K562 (cell line): ENCODE measurements at regions not wholly inside any gene's neighbourhood (a gene's known extent, or its start where the extent isn't known, plus 50 kb on each side); places are given as distances from the start of the nearest gene placed in this dataset.

ENCODE experiments used
- ATAC-seq: fragments of 200-7000 bp; cut with Tn5 transposase; 3 replicates; pipeline ENCODE4 v1.9.1; 2020; ENCODE audit warnings: moderate library complexity
- BruUV-seq: library from RNA; stranded (reverse); fragments of 400-500 nt; replicated peaks from 2 replicates; lab custom pipeline; 2021; lab: Mats Ljungman, UMichigan
- CTCF ChIA-PET: fragments of 300-600 bp; formaldehyde crosslinking; extraction: SDS; loops from one replicate; lab custom pipeline; 2021; ENCODE audit warnings: low intra/inter-chr PET ratio; lab: Yijun Ruan, JAX
- POLR2A ChIA-PET: fragments of 300-600, 350-650 bp; sonication (Branson Sonifier 250); formaldehyde crosslinking; extraction: SDS; loops from one replicate; lab custom pipeline; 2021; ENCODE audit warnings: antibody characterized with exemption, inconsistent platforms; lab: Yijun Ruan, JAX
- DNase-seq, 4 experiments: peaks; one replicate each; pipeline versions ENCODE4 v3.0.0 to v3.0.0-alpha.2; 2011 to 2018; ENCODE audit warnings: low spot score in 3 of 4, mixed read lengths in 3 of 4; ENCODE audit errors: extremely low read depth in 1 of 4
- FAIRE-seq: peaks from 2 replicates; lab custom pipeline; 2011; peaks lifted over from hg19 to GRCh38; lab: Jason Lieb, UNC
- H2AFZ ChIP-seq: 2 replicates; pipeline ENCODE4 v1.6.0; 2011; ENCODE audit warnings: low read depth, low read length, control low read depth, inconsistent platforms
- H3K27ac ChIP-seq: fragments of 200-600 bp; 3 replicates; pipeline ENCODE4 v1.8.0; 2011; ENCODE audit warnings: low read depth, mild to moderate bottlenecking, control low read depth, inconsistent platforms, low read length, moderate library complexity, mixed read lengths; ENCODE audit errors: extremely low read depth
- H3K27me3 ChIP-seq, 2 experiments: fragments of 300-600 bp in 1 of 2; 2 replicates in 1 of 2; 3 replicates in 1 of 2; pipeline versions ENCODE4 v1.6.0 to v1.8.0; 2011; ENCODE audit warnings: inconsistent platforms in 2 of 2, low read length in 2 of 2, mild to moderate bottlenecking in 1 of 2, mixed read lengths in 1 of 2, moderate library complexity in 1 of 2; ENCODE audit not compliant: control insufficient read depth in 2 of 2, insufficient read depth in 2 of 2
- H3K36me3 ChIP-seq: fragments of 300-600 bp; 3 replicates; pipeline ENCODE4 v1.8.0; 2011; ENCODE audit warnings: mild to moderate bottlenecking, low read length, inconsistent platforms; ENCODE audit not compliant: control insufficient read depth, insufficient read depth
- H3K4me1 ChIP-seq, 2 experiments: fragments of 200-600 bp in 1 of 2; replicated peaks in 1 of 2; 2 replicates in 1 of 2; 3 replicates in 1 of 2; pipeline versions ENCODE4 v1.5.1 to v1.8.0; 2011; ENCODE audit warnings: inconsistent platforms in 2 of 2, low read length in 2 of 2, mild to moderate bottlenecking in 1 of 2, mixed read lengths in 1 of 2, moderate library complexity in 1 of 2; ENCODE audit not compliant: control insufficient read depth in 2 of 2, insufficient read depth in 2 of 2
- H3K4me2 ChIP-seq: 2 replicates; pipeline ENCODE4 v1.6.1; 2011; ENCODE audit warnings: low read length, control low read depth, inconsistent platforms, mixed read lengths; ENCODE audit not compliant: insufficient read depth
- H3K4me3 ChIP-seq: fragments of 200-600 bp; sonication (generic), shearing (Covaris generic); 2 replicates; pipeline ENCODE4 v1.5.1; 2016; ENCODE audit warnings: control low read depth, inconsistent platforms
- H3K79me2 ChIP-seq: fragments of 200-600 bp; 3 replicates; pipeline ENCODE4 v1.8.0; 2011; ENCODE audit warnings: low read length, inconsistent platforms; ENCODE audit not compliant: control insufficient read depth, insufficient read depth
- H3K9ac ChIP-seq, 2 experiments: 2 replicates each; pipeline versions ENCODE4 v1.6.0 to v1.6.1; 2011; ENCODE audit warnings: low read depth in 2 of 2, low read length in 2 of 2, control low read depth in 1 of 2, inconsistent platforms in 1 of 2, mild to moderate bottlenecking in 1 of 2, mixed read lengths in 1 of 2; ENCODE audit not compliant: insufficient read depth in 1 of 2
- H3K9me1 ChIP-seq: one replicate; pipeline ENCODE4 v1.6.0; 2011; ENCODE audit warnings: inconsistent platforms, mild to moderate bottlenecking, low read length, moderate library complexity; ENCODE audit not compliant: control insufficient read depth, insufficient read depth
- H3K9me3 ChIP-seq: replicated peaks from 2 replicates; pipeline ENCODE4 v1.5.1; 2011; ENCODE audit warnings: low read depth, low read length, inconsistent platforms; ENCODE audit not compliant: control insufficient read depth, insufficient read depth
- H4K20me1 ChIP-seq: replicated peaks from 2 replicates; pipeline ENCODE4 v1.6.1; 2011; ENCODE audit warnings: low read length, inconsistent platforms, mixed read lengths; ENCODE audit not compliant: control insufficient read depth, insufficient read depth
- EWSR1 ChIP-seq: fragments of 450-650 bp; IDR thresholded peaks from 2 replicates; pipeline ENCODE4 v1.6.1; 2018; ENCODE audit warnings: borderline replicate concordance, mild to moderate bottlenecking, low read depth, moderate library complexity; ENCODE audit not compliant: partially characterized antibody
- FOSL1 ChIP-seq: fragments of 200-800 bp; sonication (Bioruptor generic); conservative IDR thresholded peaks from 2 replicates; pipeline ENCODE4 v1.6.1; 2016; ENCODE audit warnings: missing genetic modification characterization, missing compliant biosample characterization
- MED1 ChIP-seq: sonication (generic); formaldehyde crosslinking; IDR thresholded peaks from 2 replicates; pipeline ENCODE4 v1.8.1; 2023; ENCODE audit warnings: missing genetic modification reagents, borderline replicate concordance
- POLR2B ChIP-seq: fragments of 450-650 bp; IDR thresholded peaks from 2 replicates; pipeline ENCODE4 v1.6.1; 2018; ENCODE audit warnings: low read depth; ENCODE audit not compliant: partially characterized antibody
- RBBP5 ChIP-seq: fragments of 200-600 bp; sonication (generic); IDR thresholded peaks from 2 replicates; pipeline ENCODE4 v1.6.1; 2012; ENCODE audit warnings: borderline replicate concordance, mild to moderate bottlenecking, low read length, control low read depth, inconsistent platforms; ENCODE audit not compliant: insufficient read depth, poor library complexity, severe bottlenecking
- RBM39 ChIP-seq: fragments of 200-400 bp; formaldehyde crosslinking; optimal IDR thresholded peaks from 2 replicates; pipeline ENCODE3; 2018; ENCODE audit warnings: low read depth, low read length
- SIN3A ChIP-seq, 2 experiments: fragments of 150-350 bp in 1 of 2; IDR thresholded peaks; 2 replicates each; pipeline ENCODE4 v1.6.1; 2011 to 2016; ENCODE audit warnings: borderline replicate concordance in 2 of 2, low read depth in 2 of 2, low read length in 2 of 2, mild to moderate bottlenecking in 2 of 2, moderate library complexity in 2 of 2; ENCODE audit not compliant: control insufficient read depth in 1 of 2
- TRIM24 ChIP-seq, 2 experiments: fragments of 450-650 bp; IDR thresholded peaks; 2 replicates each; pipeline ENCODE4 v1.6.1; 2016
- ZKSCAN3 ChIP-seq: fragments of 250-450 bp; sonication (Bioruptor Pico); IDR thresholded peaks from 2 replicates; pipeline ENCODE4 v1.4.0; 2020
- ZNF586 ChIP-seq: fragments of 450-650 bp; formaldehyde crosslinking; conservative IDR thresholded peaks from 2 replicates; pipeline ENCODE4 v1.4.0; 2020; ENCODE audit warnings: mild to moderate bottlenecking, moderate library complexity
- WGBS: fragments of 100-300 bp; shearing (Covaris generic); methylation state at CpG from one replicate; pipeline ENCODE4 v1.1.6; 2016; ENCODE audit warnings: low coverage, mixed read lengths; ENCODE audit not compliant: insufficient coverage; ENCODE audit errors: missing lambda C conversion rate; 5-methylcytosine and 5-hydroxymethylcytosine counted together
- in situ Hi-C: fragments of 300-500 bp; cut with MboI; formaldehyde crosslinking; loops from 4 replicates; pipeline ENCODE4 v1.15.0; 2018; ENCODE audit warnings: inconsistent platforms, mixed read lengths
- intact Hi-C: fragments of 100-400 bp; cut with micrococcal nuclease; formaldehyde crosslinking; loops from 2 replicates; pipeline ENCODE4 v1.14.2; 2022
- TF ChIP-seq, protein P1 (sequence below): fragments of 450-650 bp; IDR thresholded peaks from 2 replicates; pipeline ENCODE4 v1.6.1; 2016; ENCODE audit warnings: low read depth, mild to moderate bottlenecking, moderate library complexity
- TF ChIP-seq, protein P2 (sequence below): fragments of 450-650 bp; IDR thresholded peaks from 2 replicates; pipeline ENCODE4 v1.6.1; 2016; ENCODE audit warnings: mild to moderate bottlenecking, moderate library complexity

DNA sequence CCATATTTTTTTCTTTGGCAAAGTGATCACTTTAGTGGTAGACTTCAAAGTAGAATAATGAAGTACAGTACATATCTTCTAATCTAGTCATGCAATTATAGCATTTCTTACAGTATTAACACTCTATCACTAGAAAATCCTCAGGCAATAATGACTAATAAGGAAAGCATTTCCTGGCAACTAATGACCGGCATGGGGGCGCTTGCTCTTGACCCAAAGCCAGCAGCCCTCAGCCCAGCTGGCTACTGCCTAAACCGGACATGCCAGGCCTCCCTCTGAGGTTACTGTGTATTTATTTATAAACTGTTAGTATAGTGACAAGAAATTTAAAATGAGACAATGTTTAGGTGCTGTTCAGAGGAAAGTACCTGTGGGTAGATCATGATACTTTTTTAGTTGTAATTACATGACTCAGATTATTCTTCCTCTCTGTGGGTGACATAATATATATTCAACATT lies 633.8 kb downstream of the PTPRC start:
- no peaks in the 10 kb centered on the region for H3K27me3 ChIP-seq
- H3K4me2 ChIP-seq, result no peak overlapping the region
- H3K4me3 ChIP-seq, result no peak overlapping the region
- DNase-seq (no peak), FAIRE-seq (no peak), ATAC-seq (no peak)
- ChIA-PET CTCF (no interaction called here), POLR2A (no interaction called here)
- intact Hi-C loops (no loop called here), in situ Hi-C loops (no loop called here)
- 2% methylated on average over 3 of the region's 3 CpGs for WGBS
- H3K4me1 ChIP-seq, result no peaks in the 10 kb centered on the region
- no peaks in the 10 kb centered on the region for H3K9me1 ChIP-seq
- H3K36me3 ChIP-seq, result no peaks in the 10 kb centered on the region
- H3K27ac ChIP-seq, result no peak overlapping the region
- no TSS peak for BruUV-seq
- no peaks in the 10 kb centered on the region for H4K20me1 ChIP-seq
- no peak overlapping the region for H2AFZ ChIP-seq
- no peaks in the 10 kb centered on the region for H3K9me3 ChIP-seq
- no peak overlapping the region for H3K9ac ChIP-seq
- no peaks in the 10 kb centered on the region for H3K79me2 ChIP-seq
- TF ChIP-seq, protein P1, sequence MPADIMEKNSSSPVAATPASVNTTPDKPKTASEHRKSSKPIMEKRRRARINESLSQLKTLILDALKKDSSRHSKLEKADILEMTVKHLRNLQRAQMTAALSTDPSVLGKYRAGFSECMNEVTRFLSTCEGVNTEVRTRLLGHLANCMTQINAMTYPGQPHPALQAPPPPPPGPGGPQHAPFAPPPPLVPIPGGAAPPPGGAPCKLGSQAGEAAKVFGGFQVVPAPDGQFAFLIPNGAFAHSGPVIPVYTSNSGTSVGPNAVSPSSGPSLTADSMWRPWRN, result no peak
- TF ChIP-seq FOSL1 (tag) (no peak), RBM39 (no peak), EWSR1 (no peak), TRIM24 (IDR thresholded peaks at IDR 0.05) (no peak), MED1 (CRISPR knock-in tag) (no peak), ZNF586 (CRISPR knock-in tag) (no peak), SIN3A (IDR thresholded peaks at IDR 0.05; ENCODE audit: borderline replicate concordance in 2 of 2, control insufficient read depth in 1 of 2, low read depth in 2 of 2, low read length in 2 of 2) (no peak), RBBP5 (no peak), POLR2B (no peak), ZKSCAN3 (CRISPR knock-in tag) (no peak)
- TF ChIP-seq, protein P2, sequence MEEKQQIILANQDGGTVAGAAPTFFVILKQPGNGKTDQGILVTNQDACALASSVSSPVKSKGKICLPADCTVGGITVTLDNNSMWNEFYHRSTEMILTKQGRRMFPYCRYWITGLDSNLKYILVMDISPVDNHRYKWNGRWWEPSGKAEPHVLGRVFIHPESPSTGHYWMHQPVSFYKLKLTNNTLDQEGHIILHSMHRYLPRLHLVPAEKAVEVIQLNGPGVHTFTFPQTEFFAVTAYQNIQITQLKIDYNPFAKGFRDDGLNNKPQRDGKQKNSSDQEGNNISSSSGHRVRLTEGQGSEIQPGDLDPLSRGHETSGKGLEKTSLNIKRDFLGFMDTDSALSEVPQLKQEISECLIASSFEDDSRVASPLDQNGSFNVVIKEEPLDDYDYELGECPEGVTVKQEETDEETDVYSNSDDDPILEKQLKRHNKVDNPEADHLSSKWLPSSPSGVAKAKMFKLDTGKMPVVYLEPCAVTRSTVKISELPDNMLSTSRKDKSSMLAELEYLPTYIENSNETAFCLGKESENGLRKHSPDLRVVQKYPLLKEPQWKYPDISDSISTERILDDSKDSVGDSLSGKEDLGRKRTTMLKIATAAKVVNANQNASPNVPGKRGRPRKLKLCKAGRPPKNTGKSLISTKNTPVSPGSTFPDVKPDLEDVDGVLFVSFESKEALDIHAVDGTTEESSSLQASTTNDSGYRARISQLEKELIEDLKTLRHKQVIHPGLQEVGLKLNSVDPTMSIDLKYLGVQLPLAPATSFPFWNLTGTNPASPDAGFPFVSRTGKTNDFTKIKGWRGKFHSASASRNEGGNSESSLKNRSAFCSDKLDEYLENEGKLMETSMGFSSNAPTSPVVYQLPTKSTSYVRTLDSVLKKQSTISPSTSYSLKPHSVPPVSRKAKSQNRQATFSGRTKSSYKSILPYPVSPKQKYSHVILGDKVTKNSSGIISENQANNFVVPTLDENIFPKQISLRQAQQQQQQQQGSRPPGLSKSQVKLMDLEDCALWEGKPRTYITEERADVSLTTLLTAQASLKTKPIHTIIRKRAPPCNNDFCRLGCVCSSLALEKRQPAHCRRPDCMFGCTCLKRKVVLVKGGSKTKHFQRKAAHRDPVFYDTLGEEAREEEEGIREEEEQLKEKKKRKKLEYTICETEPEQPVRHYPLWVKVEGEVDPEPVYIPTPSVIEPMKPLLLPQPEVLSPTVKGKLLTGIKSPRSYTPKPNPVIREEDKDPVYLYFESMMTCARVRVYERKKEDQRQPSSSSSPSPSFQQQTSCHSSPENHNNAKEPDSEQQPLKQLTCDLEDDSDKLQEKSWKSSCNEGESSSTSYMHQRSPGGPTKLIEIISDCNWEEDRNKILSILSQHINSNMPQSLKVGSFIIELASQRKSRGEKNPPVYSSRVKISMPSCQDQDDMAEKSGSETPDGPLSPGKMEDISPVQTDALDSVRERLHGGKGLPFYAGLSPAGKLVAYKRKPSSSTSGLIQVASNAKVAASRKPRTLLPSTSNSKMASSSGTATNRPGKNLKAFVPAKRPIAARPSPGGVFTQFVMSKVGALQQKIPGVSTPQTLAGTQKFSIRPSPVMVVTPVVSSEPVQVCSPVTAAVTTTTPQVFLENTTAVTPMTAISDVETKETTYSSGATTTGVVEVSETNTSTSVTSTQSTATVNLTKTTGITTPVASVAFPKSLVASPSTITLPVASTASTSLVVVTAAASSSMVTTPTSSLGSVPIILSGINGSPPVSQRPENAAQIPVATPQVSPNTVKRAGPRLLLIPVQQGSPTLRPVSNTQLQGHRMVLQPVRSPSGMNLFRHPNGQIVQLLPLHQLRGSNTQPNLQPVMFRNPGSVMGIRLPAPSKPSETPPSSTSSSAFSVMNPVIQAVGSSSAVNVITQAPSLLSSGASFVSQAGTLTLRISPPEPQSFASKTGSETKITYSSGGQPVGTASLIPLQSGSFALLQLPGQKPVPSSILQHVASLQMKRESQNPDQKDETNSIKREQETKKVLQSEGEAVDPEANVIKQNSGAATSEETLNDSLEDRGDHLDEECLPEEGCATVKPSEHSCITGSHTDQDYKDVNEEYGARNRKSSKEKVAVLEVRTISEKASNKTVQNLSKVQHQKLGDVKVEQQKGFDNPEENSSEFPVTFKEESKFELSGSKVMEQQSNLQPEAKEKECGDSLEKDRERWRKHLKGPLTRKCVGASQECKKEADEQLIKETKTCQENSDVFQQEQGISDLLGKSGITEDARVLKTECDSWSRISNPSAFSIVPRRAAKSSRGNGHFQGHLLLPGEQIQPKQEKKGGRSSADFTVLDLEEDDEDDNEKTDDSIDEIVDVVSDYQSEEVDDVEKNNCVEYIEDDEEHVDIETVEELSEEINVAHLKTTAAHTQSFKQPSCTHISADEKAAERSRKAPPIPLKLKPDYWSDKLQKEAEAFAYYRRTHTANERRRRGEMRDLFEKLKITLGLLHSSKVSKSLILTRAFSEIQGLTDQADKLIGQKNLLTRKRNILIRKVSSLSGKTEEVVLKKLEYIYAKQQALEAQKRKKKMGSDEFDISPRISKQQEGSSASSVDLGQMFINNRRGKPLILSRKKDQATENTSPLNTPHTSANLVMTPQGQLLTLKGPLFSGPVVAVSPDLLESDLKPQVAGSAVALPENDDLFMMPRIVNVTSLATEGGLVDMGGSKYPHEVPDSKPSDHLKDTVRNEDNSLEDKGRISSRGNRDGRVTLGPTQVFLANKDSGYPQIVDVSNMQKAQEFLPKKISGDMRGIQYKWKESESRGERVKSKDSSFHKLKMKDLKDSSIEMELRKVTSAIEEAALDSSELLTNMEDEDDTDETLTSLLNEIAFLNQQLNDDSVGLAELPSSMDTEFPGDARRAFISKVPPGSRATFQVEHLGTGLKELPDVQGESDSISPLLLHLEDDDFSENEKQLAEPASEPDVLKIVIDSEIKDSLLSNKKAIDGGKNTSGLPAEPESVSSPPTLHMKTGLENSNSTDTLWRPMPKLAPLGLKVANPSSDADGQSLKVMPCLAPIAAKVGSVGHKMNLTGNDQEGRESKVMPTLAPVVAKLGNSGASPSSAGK, result no peak
